Transverse colon (tissue), 4 donors: ENCODE measurements at regions not wholly inside any gene's neighbourhood (a gene's known extent, or its start where the extent isn't known, plus 50 kb on each side); places are given as distances from the start of the nearest gene placed in this dataset.

ENCODE experiments used
- EP300 ChIP-seq: sonication (generic); formaldehyde crosslinking; IDR thresholded peaks from one replicate; pipeline ENCODE4 v1.6.1; 2017; ENCODE audit warnings: antibody characterized with exemption, low read depth
- POLR2AphosphoS5 ChIP-seq, 3 donors: sonication (generic); formaldehyde crosslinking; IDR thresholded peaks; one replicate each; pipeline ENCODE4 v1.6.1; 2016; ENCODE audit warnings: antibody characterized with exemption in 3 of 3
- TF ChIP-seq, protein P1 (sequence below), 5 experiments: fragments of 200-600 bp in 3 of 5; fragments of 450-650 bp in 2 of 5; sonication (generic) in 3 of 5; IDR thresholded peaks; 1 replicate in 2 of 5; 2 replicates in 3 of 5; pipeline ENCODE4 v1.5.1; 2016 to 2017; ENCODE audit warnings: antibody characterized with exemption in 5 of 5, inconsistent platforms in 3 of 5, mild to moderate bottlenecking in 2 of 5, moderate library complexity in 1 of 5

DNA sequence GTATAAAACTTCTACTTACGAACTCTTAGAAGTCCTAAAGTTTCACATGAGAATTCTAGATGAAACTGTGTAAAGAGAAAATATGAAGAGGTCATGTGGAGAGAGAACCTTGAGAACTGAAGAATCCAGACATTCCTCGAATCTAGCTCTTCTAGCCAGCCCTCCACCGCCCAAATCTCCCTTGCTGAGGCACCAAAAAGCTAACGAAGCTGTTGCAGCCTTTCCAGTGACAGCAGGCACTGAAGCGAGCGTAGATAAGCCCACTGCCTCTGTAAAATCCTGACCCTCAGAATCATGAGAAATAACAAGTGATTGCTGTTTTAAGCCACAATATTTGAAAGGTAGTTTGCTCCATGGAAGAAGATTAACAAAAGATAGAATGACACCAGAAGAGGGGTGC is 134.0 kb downstream of the GOLGA6L6 start:
- TF ChIP-seq EP300 = no peak
- TF ChIP-seq POLR2AphosphoS5 (IDR thresholded peaks at IDR 0.05) = no peak
- TF ChIP-seq, protein P1, sequence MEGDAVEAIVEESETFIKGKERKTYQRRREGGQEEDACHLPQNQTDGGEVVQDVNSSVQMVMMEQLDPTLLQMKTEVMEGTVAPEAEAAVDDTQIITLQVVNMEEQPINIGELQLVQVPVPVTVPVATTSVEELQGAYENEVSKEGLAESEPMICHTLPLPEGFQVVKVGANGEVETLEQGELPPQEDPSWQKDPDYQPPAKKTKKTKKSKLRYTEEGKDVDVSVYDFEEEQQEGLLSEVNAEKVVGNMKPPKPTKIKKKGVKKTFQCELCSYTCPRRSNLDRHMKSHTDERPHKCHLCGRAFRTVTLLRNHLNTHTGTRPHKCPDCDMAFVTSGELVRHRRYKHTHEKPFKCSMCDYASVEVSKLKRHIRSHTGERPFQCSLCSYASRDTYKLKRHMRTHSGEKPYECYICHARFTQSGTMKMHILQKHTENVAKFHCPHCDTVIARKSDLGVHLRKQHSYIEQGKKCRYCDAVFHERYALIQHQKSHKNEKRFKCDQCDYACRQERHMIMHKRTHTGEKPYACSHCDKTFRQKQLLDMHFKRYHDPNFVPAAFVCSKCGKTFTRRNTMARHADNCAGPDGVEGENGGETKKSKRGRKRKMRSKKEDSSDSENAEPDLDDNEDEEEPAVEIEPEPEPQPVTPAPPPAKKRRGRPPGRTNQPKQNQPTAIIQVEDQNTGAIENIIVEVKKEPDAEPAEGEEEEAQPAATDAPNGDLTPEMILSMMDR (IDR thresholded peaks at IDR 0.05) = no peak
